ENCODE measurements at regions not wholly inside any gene's neighbourhood (a gene's known extent, or its start where the extent isn't known, plus 50 kb on each side); places are given as distances from the start of the nearest gene placed in this dataset.

DNA sequence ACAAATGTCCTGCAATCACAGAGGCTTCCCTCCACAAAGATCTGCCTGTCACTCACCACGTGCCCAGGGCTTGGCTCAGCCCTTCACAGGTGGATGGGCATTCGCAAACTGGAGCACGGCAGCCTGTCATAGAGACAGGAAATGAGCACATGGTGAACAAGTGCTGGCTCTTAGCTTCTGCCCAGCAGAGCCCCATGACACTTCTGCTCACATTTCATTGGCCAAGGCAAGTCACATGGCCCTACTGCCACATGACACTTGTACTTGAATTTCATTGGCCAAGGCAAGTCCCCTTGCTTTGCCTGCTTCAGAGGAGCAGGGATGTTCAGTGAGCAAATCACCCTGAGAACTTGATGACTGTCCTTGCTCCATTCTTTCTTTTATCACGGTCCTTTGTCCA is 110.8 kb upstream of the PPP2R2D start:
- no peak overlapping the region for H2AFZ ChIP-seq (ENCODE audit: low read length)
- no peak for DNase-seq
- no peaks in the 10 kb centered on the region for H3F3A ChIP-seq (ENCODE audit: insufficient read depth, low read length)
- H3K36me3 ChIP-seq (replicated peaks; ENCODE audit: insufficient read depth, low read length) = no peaks in the 10 kb centered on the region
- no peaks in the 10 kb centered on the region for H3K9me2 ChIP-seq (replicated peaks; ENCODE audit: insufficient read depth, low read length)
- H4K20me1 ChIP-seq (ENCODE audit: insufficient read depth, low read length) = no peaks in the 10 kb centered on the region
- H3K4me1 ChIP-seq (ENCODE audit: low read length) = no peaks in the 10 kb centered on the region
- no peak overlapping the region for H3K27ac ChIP-seq (ENCODE audit: low read length)
- no peak overlapping the region for H3K4me2 ChIP-seq (ENCODE audit: low read depth, low read length)
- H3K27me3 ChIP-seq (replicated peaks; ENCODE audit: insufficient read depth, low read length) = no peaks in the 10 kb centered on the region; the same call in 1 of the 2 replicates
- no peaks in the 10 kb centered on the region for H3K79me2 ChIP-seq (ENCODE audit: low read length)
- no peaks in the 10 kb centered on the region for H3K9me3 ChIP-seq (replicated peaks; ENCODE audit: insufficient read depth, low read length)
- H3K9ac ChIP-seq (ENCODE audit: low read length) = no peak overlapping the region
- no peak overlapping the region for H3K4me3 ChIP-seq (ENCODE audit: low read length)
- TF ChIP-seq, protein P1, sequence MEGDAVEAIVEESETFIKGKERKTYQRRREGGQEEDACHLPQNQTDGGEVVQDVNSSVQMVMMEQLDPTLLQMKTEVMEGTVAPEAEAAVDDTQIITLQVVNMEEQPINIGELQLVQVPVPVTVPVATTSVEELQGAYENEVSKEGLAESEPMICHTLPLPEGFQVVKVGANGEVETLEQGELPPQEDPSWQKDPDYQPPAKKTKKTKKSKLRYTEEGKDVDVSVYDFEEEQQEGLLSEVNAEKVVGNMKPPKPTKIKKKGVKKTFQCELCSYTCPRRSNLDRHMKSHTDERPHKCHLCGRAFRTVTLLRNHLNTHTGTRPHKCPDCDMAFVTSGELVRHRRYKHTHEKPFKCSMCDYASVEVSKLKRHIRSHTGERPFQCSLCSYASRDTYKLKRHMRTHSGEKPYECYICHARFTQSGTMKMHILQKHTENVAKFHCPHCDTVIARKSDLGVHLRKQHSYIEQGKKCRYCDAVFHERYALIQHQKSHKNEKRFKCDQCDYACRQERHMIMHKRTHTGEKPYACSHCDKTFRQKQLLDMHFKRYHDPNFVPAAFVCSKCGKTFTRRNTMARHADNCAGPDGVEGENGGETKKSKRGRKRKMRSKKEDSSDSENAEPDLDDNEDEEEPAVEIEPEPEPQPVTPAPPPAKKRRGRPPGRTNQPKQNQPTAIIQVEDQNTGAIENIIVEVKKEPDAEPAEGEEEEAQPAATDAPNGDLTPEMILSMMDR (IDR thresholded peaks at IDR 0.05; ENCODE audit: low read length) = no peak
- no peak for TF ChIP-seq EZH2 (optimal IDR thresholded peaks at IDR 0.05; ENCODE audit: low read depth, low read length)
- no peak for TF ChIP-seq EZH2phosphoT487 (IDR thresholded peaks at IDR 0.05; ENCODE audit: low read length)

DNA sequence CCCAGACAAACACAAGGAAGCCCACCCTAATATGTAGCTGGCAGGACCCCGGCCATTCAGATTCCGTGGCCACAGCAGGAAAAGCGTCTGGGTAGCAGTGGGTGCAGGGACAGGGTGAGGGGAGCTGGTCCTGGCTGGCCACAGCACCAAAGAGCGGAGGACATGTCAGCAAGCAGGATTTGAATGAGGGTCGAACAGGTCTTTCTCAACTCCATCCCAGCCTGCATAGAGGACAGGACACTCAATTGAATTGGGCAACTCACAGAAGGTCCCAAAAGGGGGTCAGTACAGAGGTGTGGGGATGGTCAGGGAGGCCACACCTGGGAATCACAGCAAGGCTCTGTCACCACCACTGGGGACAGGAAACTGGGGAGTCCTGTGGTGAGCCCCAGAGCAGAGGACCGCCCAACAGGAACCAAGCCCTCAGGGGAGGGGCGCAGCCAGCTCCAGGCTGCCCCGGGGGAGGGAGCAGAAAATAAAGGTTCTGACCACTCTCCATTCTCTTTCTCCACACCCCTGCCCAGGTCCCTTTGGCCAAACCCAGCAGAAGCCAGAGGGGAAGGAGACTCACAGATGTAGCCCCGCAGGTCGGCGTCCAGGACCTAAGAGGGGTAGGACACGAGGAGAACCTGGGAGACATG is 108.7 kb upstream of the PPP2R2D start:
- no peaks in the 10 kb centered on the region for H4K20me1 ChIP-seq (ENCODE audit: insufficient read depth, low read length)
- DNase-seq = no peak
- H3K4me1 ChIP-seq (ENCODE audit: low read length) = no peaks in the 10 kb centered on the region
- H3K79me2 ChIP-seq (ENCODE audit: low read length) = no peaks in the 10 kb centered on the region
- no peaks in the 10 kb centered on the region for H3K9me2 ChIP-seq (replicated peaks; ENCODE audit: insufficient read depth, low read length)
- no peaks in the 10 kb centered on the region for H3K36me3 ChIP-seq (replicated peaks; ENCODE audit: insufficient read depth, low read length)
- H2AFZ ChIP-seq (ENCODE audit: low read length) = no peak overlapping the region
- H3K9ac ChIP-seq (ENCODE audit: low read length) = no peak overlapping the region
- H3K27ac ChIP-seq (ENCODE audit: low read length) = no peak overlapping the region
- TF ChIP-seq EZH2 (optimal IDR thresholded peaks at IDR 0.05; ENCODE audit: low read depth, low read length) (no peak), EZH2phosphoT487 (IDR thresholded peaks at IDR 0.05; ENCODE audit: low read length) (no peak)
- TF ChIP-seq, protein P1 (IDR thresholded peaks at IDR 0.05; ENCODE audit: low read length) = no peak
- no peaks in the 10 kb centered on the region for H3K27me3 ChIP-seq (replicated peaks; ENCODE audit: insufficient read depth, low read length)
- H3K4me3 ChIP-seq (ENCODE audit: low read length) = no peak overlapping the region
- no peaks in the 10 kb centered on the region for H3K9me3 ChIP-seq (replicated peaks; ENCODE audit: insufficient read depth, low read length)
- H3F3A ChIP-seq (ENCODE audit: insufficient read depth, low read length) = no peaks in the 10 kb centered on the region
- H3K4me2 ChIP-seq (ENCODE audit: low read depth, low read length) = no peak overlapping the region

DNA sequence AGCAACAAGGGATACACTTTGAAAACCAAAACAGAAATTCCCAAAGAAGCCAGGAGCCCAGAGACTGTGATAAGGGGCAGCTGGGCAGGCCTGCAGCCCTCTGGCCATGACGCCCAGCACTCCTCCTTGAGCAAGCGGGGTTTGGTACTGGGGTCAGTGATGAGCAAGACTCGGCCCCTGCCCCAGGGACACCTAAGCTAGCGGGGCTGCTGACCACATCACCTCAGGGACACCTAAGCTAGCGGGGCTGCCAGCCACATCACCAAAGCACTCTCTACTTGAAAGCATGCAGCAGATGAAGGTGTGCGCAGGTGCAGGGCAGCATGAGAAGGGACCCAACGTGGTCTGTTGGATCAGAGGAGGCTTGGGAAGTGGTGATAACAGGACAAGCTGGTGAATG is 108.0 kb upstream of the PPP2R2D start:
- Histone ChIP-seq H3F3A (ENCODE audit: insufficient read depth, low read length) (no peaks in the 10 kb centered on the region), H3K36me3 (replicated peaks; ENCODE audit: insufficient read depth, low read length) (no peaks in the 10 kb centered on the region), H2AFZ (ENCODE audit: low read length) (no peak overlapping the region), H3K4me1 (ENCODE audit: low read length) (no peaks in the 10 kb centered on the region), H3K9ac (ENCODE audit: low read length) (no peak overlapping the region), H3K27ac (ENCODE audit: low read length) (no peak overlapping the region), H3K4me2 (ENCODE audit: low read depth, low read length) (no peak overlapping the region), H4K20me1 (ENCODE audit: insufficient read depth, low read length) (no peaks in the 10 kb centered on the region), H3K4me3 (ENCODE audit: low read length) (no peak overlapping the region), H3K27me3 (replicated peaks; ENCODE audit: insufficient read depth, low read length) (no peaks in the 10 kb centered on the region), H3K9me3 (replicated peaks; ENCODE audit: insufficient read depth, low read length) (no peaks in the 10 kb centered on the region), H3K79me2 (ENCODE audit: low read length) (no peaks in the 10 kb centered on the region), H3K9me2 (replicated peaks; ENCODE audit: insufficient read depth, low read length) (no peaks in the 10 kb centered on the region)
- TF ChIP-seq EZH2 (optimal IDR thresholded peaks at IDR 0.05; ENCODE audit: low read depth, low read length) (no peak), EZH2phosphoT487 (IDR thresholded peaks at IDR 0.05; ENCODE audit: low read length) (no peak)
- TF ChIP-seq, protein P1 (IDR thresholded peaks at IDR 0.05; ENCODE audit: low read length) = no peak
- DNase-seq = no peak

Data from MM.1S (cell line).